Ovary (tissue), 7 donors: ENCODE measurements at regions not wholly inside any gene's neighbourhood (a gene's known extent, or its start where the extent isn't known, plus 50 kb on each side); places are given as distances from the start of the nearest gene placed in this dataset.
"Not testable (repeated sequence)": the region's sequence is repeated elsewhere in the genome, so short reads cannot be mapped to it uniquely, and the experiment has no call there.

Experiments
- DNase-seq, 5 donors: peaks; one replicate each; pipeline ENCODE4 v3.0.0-alpha.2; 2019 to 2020
- H3K27ac ChIP-seq, 2 donors: fragments of 200-600 bp; one replicate each; pipeline versions ENCODE4 v1.5.1 to v1.8.0; 2019 to 2022
- H3K27me3 ChIP-seq: fragments of 200-600 bp; one replicate; pipeline ENCODE4 v1.8.0; 2022
- H3K36me3 ChIP-seq: fragments of 200-600 bp; sonication (generic); one replicate; pipeline ENCODE4 v1.5.1; 2019
- H3K4me1 ChIP-seq: one replicate; pipeline ENCODE4 v1.8.1; 2013; ENCODE audit warnings: mild to moderate bottlenecking, moderate library complexity; ENCODE audit not compliant: insufficient read depth
- H3K4me3 ChIP-seq: fragments of 200-600 bp; sonication (generic); one replicate; pipeline ENCODE4 v1.5.1; 2017
- H3K9me3 ChIP-seq, 2 donors: fragments of 200-600 bp in 1 of 2; sonication (generic) in 1 of 2; one replicate each; pipeline versions ENCODE4 v1.5.1 to v1.8.1; 2013 to 2019; ENCODE audit warnings: mild to moderate bottlenecking in 1 of 2, moderate library complexity in 1 of 2
- WGBS, 3 donors: extraction: QIAGEN DNeasy Blood & Tissue Kit in 1 of 3; methylation state at CpG; one replicate each; pipeline versions ENCODE4 v1.1.5 to v1.1.7; 2013 to 2017; 5-methylcytosine and 5-hydroxymethylcytosine counted together
- intact Hi-C, 4 donors: fragments of 100-400 bp; cut with DNase I; formaldehyde crosslinking; loops; one replicate each; pipeline versions ENCODE4 v1.11.0 to v1.15.1; 2022 to 2023
- donor health status: DM: no; HTN: no; CAD: no; lungs with moderate emphysema.
- donor health status: DM: no; HTN: no; CAD: no.
- donor health status: Bipolar disorder and iron deficiency.
- donor health status: DM: no; HTN: no; CAD: no.
- donor health status: DM: yes; HTN: yes; CAD: no.

- not testable (repeated sequence) for DNase-seq
Measured at GRCh38 chr11:3512751-3513150, 129.0 kb downstream of the ART5 start.

GRCh38 chr11:3512133-3512703, 129.6 kb downstream of the ART5 start:
- H3K27me3 ChIP-seq, H3K36me3 ChIP-seq, H3K4me1 ChIP-seq, H3K9me3 ChIP-seq, intact Hi-C loops, H3K27ac ChIP-seq, H3K4me3 ChIP-seq: not testable (repeated sequence)
- 9 to 16% (median 16%) methylated on average over 12 of the region's 12 CpGs for WGBS, 3 donors
- DNase-seq: peak in 2 of 5 donors; percentile 22 to 35

More at GRCh38 chr11:3512751-3513150, 129.0 kb downstream of the ART5 start:
- WGBS, 3 donors: 5 to 15% (median 6%) methylated on average over 6 of the region's 6 CpGs
- H3K4me1 ChIP-seq, H3K27ac ChIP-seq, H3K36me3 ChIP-seq, intact Hi-C loops, H3K9me3 ChIP-seq, H3K4me3 ChIP-seq, H3K27me3 ChIP-seq: not testable (repeated sequence)

DNA sequence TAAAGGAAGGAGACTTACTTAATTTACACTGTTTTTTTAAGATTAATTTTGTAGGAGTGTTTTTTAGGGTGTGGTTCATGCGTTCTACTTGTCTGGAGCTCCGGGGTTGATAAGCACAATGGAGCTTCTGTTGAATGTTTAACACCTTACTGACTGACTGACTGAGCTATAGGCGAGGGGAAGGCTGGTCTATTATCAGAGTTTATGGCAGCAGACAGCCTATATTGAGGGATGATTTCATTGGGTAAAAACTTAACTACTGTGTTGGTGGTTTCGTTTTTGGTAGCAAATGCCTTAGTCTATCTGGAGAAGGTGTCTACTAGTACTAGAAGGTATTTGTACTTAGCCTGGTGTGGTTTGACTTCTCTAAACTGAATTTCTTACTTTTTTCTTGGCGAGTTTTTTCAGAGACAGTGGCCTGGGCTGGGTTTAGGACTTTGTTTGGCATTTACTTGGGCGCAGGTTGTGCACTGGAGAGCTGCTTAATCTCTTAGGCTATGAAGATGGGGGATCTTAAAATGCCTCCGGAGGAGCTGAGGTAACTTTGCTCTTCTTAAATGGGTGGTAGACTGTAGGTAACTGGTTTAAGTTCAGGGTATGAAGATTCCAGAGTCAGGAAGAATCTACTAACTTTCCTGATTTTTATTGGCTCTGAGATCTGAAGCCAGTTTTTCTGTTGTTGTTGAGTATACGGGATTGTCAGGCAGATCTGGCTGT, 130.2 kb downstream of the ART5 start:
- H3K27ac ChIP-seq, intact Hi-C loops: not testable (repeated sequence)

GRCh38 chr11:3509563-3509962, 130.6 kb upstream of the ZNF195 start:
- DNase-seq, intact Hi-C loops, H3K4me3 ChIP-seq, H3K4me1 ChIP-seq, H3K27ac ChIP-seq, H3K36me3 ChIP-seq, H3K9me3 ChIP-seq, H3K27me3 ChIP-seq: not testable (repeated sequence)
- 19 to 29% (median 21%) methylated on average over 6 of the region's 6 CpGs for WGBS, 3 donors

More for the DNA sequence above, 130.2 kb downstream of the ART5 start:
- H3K9me3 ChIP-seq, H3K4me1 ChIP-seq, H3K4me3 ChIP-seq, H3K27me3 ChIP-seq, DNase-seq, H3K36me3 ChIP-seq: not testable (repeated sequence)
- WGBS, 3 donors: 44 to 46% (median 45%) methylated on average over 8 of the region's 8 CpGs

GRCh38 chr11:3499198-3499597, 120.3 kb upstream of the ZNF195 start:
- intact Hi-C loops, H3K4me3 ChIP-seq, H3K27ac ChIP-seq, H3K36me3 ChIP-seq, H3K4me1 ChIP-seq, DNase-seq, H3K27me3 ChIP-seq, H3K9me3 ChIP-seq: not testable (repeated sequence)
- WGBS, 3 donors: 60 to 66% (median 62%) methylated on average over 4 of the region's 4 CpGs

DNA sequence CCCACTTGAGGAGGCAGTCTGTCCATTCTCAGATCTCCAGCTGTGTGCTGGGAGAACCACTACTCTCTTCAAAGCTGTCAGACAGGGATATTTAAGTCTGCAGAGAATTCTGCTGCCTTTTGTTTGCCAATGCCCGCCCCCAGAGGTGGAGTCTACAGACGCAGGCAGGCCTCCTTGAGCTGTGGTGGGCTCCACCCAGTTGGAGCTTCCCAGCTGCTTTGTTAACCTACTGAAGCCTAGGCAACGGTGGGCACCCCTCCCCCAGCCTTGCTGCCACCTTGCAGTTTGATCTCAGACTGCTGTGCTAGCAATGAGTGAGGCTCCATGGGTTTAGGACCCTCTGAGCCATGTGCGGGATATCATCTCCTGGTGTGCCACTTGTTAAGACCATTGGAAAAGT, 119.4 kb upstream of the ZNF195 start:
- H3K4me3 ChIP-seq, H3K27me3 ChIP-seq, DNase-seq, H3K27ac ChIP-seq, H3K9me3 ChIP-seq, H3K4me1 ChIP-seq, H3K36me3 ChIP-seq, intact Hi-C loops: not testable (repeated sequence)
- WGBS, 3 donors: 62 to 65% (median 63%) methylated on average over 4 of the region's 4 CpGs

DNA sequence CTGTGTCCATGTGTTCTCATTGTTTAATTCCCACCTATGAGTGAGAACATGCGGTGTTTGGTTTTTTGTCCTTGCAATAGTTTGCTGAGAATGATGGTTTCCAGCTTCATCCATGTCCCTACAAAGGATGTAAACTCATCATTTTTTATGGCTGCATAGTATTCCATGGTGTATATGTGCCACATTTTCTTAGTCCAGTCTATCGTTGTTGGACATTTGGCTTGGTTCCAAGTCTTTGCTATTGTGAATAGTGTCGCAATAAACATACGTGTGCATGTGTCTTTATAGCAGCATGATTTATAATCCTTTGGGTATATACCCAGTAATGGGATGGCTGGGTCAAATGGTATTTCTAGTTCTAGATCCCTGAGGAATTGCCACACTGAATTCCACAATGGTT, 114.2 kb upstream of the ZNF195 start:
- H3K27ac ChIP-seq, intact Hi-C loops, H3K4me3 ChIP-seq, DNase-seq, H3K4me1 ChIP-seq, H3K27me3 ChIP-seq, H3K9me3 ChIP-seq, H3K36me3 ChIP-seq: not testable (repeated sequence)
- 73 to 91% (median 81%) methylated on average over 3 to 4 of the region's 4 CpGs for WGBS, 3 donors

- H3K9me3 ChIP-seq, H3K27ac ChIP-seq, H3K4me3 ChIP-seq, H3K27me3 ChIP-seq, DNase-seq, intact Hi-C loops, H3K4me1 ChIP-seq, H3K36me3 ChIP-seq: not testable (repeated sequence)
- 22 to 90% (median 36%) methylated on average over 1 to 2 of the region's 2 CpGs for WGBS, 3 donors
Measured at GRCh38 chr11:3488003-3488402, 109.1 kb upstream of the ZNF195 start.

DNA sequence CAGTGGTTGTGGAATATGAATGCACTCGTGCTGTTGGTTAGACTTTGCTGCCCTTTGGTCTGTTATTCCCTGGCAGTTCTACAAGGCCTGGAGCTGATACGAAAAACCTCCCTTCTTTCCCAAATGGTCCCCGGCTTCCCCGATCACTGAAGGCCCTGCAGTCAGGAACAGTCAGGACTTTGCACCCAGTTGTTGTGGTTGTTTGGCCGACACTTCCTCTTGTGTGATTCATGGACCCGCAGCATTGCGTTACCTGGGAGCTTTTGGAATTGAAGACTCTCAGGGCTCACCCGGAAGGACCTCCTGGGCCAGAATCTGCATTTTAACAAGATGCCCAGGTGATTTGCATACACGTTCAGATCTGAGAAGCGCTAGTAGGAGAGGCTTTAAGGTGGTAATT, 106.8 kb upstream of the ZNF195 start:
- intact Hi-C loops, H3K36me3 ChIP-seq, H3K4me1 ChIP-seq, H3K27ac ChIP-seq, H3K4me3 ChIP-seq, H3K27me3 ChIP-seq, DNase-seq, H3K9me3 ChIP-seq: not testable (repeated sequence)
- WGBS, 3 donors: 65 to 67% (median 67%) methylated on average over 10 of the region's 10 CpGs

DNA sequence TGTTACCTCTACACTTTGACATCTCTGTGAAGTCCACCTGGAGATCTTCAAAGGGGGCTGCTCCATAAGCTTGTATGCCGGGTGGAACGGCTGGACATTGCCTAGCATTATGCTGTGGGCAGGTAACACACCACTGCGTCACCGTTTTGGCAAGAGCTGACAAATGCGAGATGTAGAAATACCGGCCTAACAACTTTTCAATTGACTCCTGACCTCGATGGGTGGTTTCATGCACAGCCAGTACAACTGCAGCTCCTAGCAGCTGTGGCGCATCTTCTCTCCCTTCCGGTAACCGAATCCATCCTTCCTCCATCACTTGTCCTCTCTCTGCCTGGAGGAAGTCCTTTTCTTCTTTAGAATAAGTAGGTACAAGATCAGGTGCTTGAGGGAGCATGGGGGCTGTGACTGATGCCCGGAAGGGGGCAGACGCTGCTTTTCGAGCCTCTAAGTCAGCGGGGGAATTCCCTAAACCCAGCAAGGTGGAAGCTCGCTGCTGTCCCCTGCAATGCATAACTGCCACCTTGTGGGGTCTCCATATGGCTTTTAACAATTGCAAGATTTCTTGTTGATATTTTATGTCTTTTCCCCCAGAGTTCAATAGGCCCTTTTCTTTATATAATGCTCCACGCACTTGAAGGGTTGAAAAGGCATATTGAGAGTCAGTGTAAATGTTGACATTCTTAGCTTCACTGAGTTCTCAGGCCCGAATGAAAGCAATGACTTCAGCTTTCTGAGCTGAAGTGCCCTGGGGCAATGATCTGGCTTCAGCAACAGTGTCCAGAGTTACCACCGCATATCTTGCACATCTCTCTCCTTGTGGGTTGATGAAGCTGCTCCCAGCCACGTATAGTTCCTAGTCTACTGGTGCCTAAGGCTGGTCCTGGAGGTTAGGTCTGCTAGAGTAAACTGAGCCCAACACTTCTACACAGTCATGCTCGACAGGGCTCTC, 98.3 kb upstream of the ZNF195 start:
- H3K27me3 ChIP-seq, intact Hi-C loops, H3K4me3 ChIP-seq, H3K36me3 ChIP-seq, H3K27ac ChIP-seq, H3K4me1 ChIP-seq, H3K9me3 ChIP-seq, DNase-seq: not testable (repeated sequence)
- 80 to 90% (median 82%) methylated on average over 19 to 20 of the region's 20 CpGs for WGBS, 3 donors

- H3K27ac ChIP-seq, H3K4me1 ChIP-seq, H3K27me3 ChIP-seq, H3K36me3 ChIP-seq, intact Hi-C loops, H3K4me3 ChIP-seq, H3K9me3 ChIP-seq, DNase-seq: not testable (repeated sequence)
- WGBS, 3 donors: 68 to 75% (median 70%) methylated on average over 27 of the region's 27 CpGs
Measured at GRCh38 chr11:3476084-3476936, 97.4 kb upstream of the ZNF195 start.
